ENCODE measurements at regions not wholly inside any gene's neighbourhood (a gene's known extent, or its start where the extent isn't known, plus 50 kb on each side); places are given as distances from the start of the nearest gene placed in this dataset.
"Not testable (repeated sequence)": the region's sequence is repeated elsewhere in the genome, so short reads cannot be mapped to it uniquely, and the experiment has no call there.

GRCh38 chr14:57060276-57060955 lies 208.3 kb downstream of the EXOC5 start:
- no peak for DNase-seq

- no peak for DNase-seq
Measured at GRCh38 chr14:57058319-57058718, 210.4 kb downstream of the EXOC5 start.

GRCh38 chr14:57057803-57058202 lies 210.9 kb downstream of the EXOC5 start:
- peak; percentile 80 for DNase-seq

GRCh38 chr14:57056522-57056921 lies 212.2 kb downstream of the EXOC5 start:
- DNase-seq = not testable (repeated sequence)

- DNase-seq = no peak
Measured at GRCh38 chr14:57052705-57053302, 215.9 kb downstream of the EXOC5 start.

GRCh38 chr14:57051633-57052032 lies 217.1 kb downstream of the EXOC5 start:
- DNase-seq = no peak

GRCh38 chr14:57049848-57050247 lies 218.9 kb downstream of the EXOC5 start:
- DNase-seq = no peak

GRCh38 chr14:57046175-57046574 lies 222.5 kb downstream of the EXOC5 start:
- DNase-seq = no peak

GRCh38 chr14:57044101-57044973 lies 224.4 kb downstream of the EXOC5 start:
- not testable (repeated sequence) for DNase-seq

GRCh38 chr14:57038689-57039088 lies 228.4 kb upstream of the OTX2 start:
- DNase-seq = no peak

GRCh38 chr14:57031474-57031873 lies 221.2 kb upstream of the OTX2 start:
- no peak for DNase-seq

GRCh38 chr14:57029620-57030253 lies 219.5 kb upstream of the OTX2 start:
- DNase-seq = no peak

GRCh38 chr14:57025456-57025855 lies 215.2 kb upstream of the OTX2 start:
- no peak for DNase-seq

GRCh38 chr14:57022608-57023007 lies 212.3 kb upstream of the OTX2 start:
- DNase-seq = no peak

GRCh38 chr14:57018065-57018464 lies 207.8 kb upstream of the OTX2 start:
- no peak for DNase-seq

GRCh38 chr14:57013987-57014386 lies 203.7 kb upstream of the OTX2 start:
- DNase-seq = no peak

GRCh38 chr14:57009585-57010515 lies 199.6 kb upstream of the OTX2 start:
- DNase-seq = peak; percentile 30

- DNase-seq = no peak
Measured at GRCh38 chr14:57008534-57008933, 198.3 kb upstream of the OTX2 start.

- no peak for DNase-seq
Measured at GRCh38 chr14:56998728-56999127, 188.4 kb upstream of the OTX2 start.

- no peak for DNase-seq
Measured at GRCh38 chr14:56996721-56997399, 186.6 kb upstream of the OTX2 start.

GRCh38 chr14:56995010-56995409 lies 184.7 kb upstream of the OTX2 start:
- DNase-seq = no peak

Measured in NCI-H1694 treated with DMSO at 0.1 percent for 48 hours (cell line).